B cell (primary cell): ENCODE measurements at regions not wholly inside any gene's neighbourhood (a gene's known extent, or its start where the extent isn't known, plus 50 kb on each side); places are given as distances from the start of the nearest gene placed in this dataset.

Source experiments
- ATAC-seq: fragments of 200-7000 bp; cut with Tn5 transposase; one replicate; pipeline ENCODE4 v1.10.0; 2021; ENCODE audit warnings: low read depth, mild to moderate bottlenecking, moderate number of reproducible peaks, moderate library complexity
- CTCF ChIA-PET: fragments of 350-600 bp; sonication (Branson Sonifier 250); formaldehyde crosslinking; loops from one replicate; lab custom pipeline; 2021; ENCODE audit warnings: antibody characterized with exemption, inconsistent platforms; lab: Charles Lee
- POLR2A ChIA-PET: fragments of 350-600 bp; sonication (Branson Sonifier 250); formaldehyde crosslinking; loops from one replicate; lab custom pipeline; 2021; ENCODE audit warnings: antibody characterized with exemption; lab: Charles Lee
- DNase-seq: peaks from one replicate; pipeline ENCODE4 v3.0.0; 2013
- H2AFZ ChIP-seq: 2 replicates; pipeline ENCODE4 v1.6.1; 2012; ENCODE audit warnings: mild to moderate bottlenecking, low read depth, low read length; ENCODE audit not compliant: insufficient read depth, poor library complexity, severe bottlenecking
- H3K27ac ChIP-seq, 2 donors: 1 replicate in 1 of 2; 2 replicates in 1 of 2; pipeline ENCODE4 v1.5.1; 2012 to 2013; ENCODE audit warnings: low read length in 2 of 2, mild to moderate bottlenecking in 2 of 2, moderate library complexity in 1 of 2
- H3K27me3 ChIP-seq, 4 experiments: fragments of 200-600 bp in 1 of 4; sonication (generic) in 1 of 4; replicated peaks in 1 of 4; 1 replicate in 2 of 4; 2 replicates in 2 of 4; pipeline versions ENCODE4 v1.6.1 to v1.7.0; 2013 to 2016; ENCODE audit warnings: low read length in 3 of 4, mild to moderate bottlenecking in 2 of 4, mixed read lengths in 1 of 4, moderate library complexity in 1 of 4; ENCODE audit not compliant: insufficient read depth in 4 of 4, control insufficient read depth in 3 of 4; ENCODE audit errors: control extremely low read depth in 1 of 4
- H3K36me3 ChIP-seq, 2 experiments: replicated peaks in 1 of 2; 1 replicate in 1 of 2; 2 replicates in 1 of 2; pipeline versions ENCODE4 v1.6.1 to v1.7.1; 2013; ENCODE audit warnings: low read length in 1 of 2; ENCODE audit not compliant: insufficient read depth in 2 of 2, control insufficient read depth in 1 of 2; ENCODE audit errors: control extremely low read depth in 1 of 2, extremely low read depth in 1 of 2
- H3K4me1 ChIP-seq, 2 donors: fragments of 200-600 bp in 1 of 2; sonication (generic) in 1 of 2; 1 replicate in 1 of 2; 2 replicates in 1 of 2; pipeline versions ENCODE4 v1.5.1 to v1.6.1; 2013 to 2017; ENCODE audit warnings: low read length in 2 of 2; ENCODE audit not compliant: control insufficient read depth in 2 of 2, insufficient read depth in 2 of 2
- H3K4me2 ChIP-seq: replicated peaks from 2 replicates; pipeline ENCODE3; 2012; ENCODE audit warnings: mild to moderate bottlenecking, low read depth, low read length; ENCODE audit not compliant: poor library complexity, severe bottlenecking
- H3K4me3 ChIP-seq, 5 experiments: fragments of 200-600 bp in 1 of 5; sonication (generic) in 1 of 5; 1 replicate in 3 of 5; 2 replicates in 2 of 5; pipeline versions ENCODE4 v1.5.1 to v1.7.0; 2011 to 2016; ENCODE audit warnings: low read length in 4 of 5, mild to moderate bottlenecking in 4 of 5, low read depth in 2 of 5, control low read depth in 1 of 5, moderate library complexity in 1 of 5; ENCODE audit not compliant: insufficient read depth in 1 of 5; ENCODE audit errors: control extremely low read depth in 1 of 5, extremely low read depth in 1 of 5
- H3K79me2 ChIP-seq: fragments of 200-600 bp; sonication (generic); one replicate; pipeline ENCODE4 v1.6.0; 2016; ENCODE audit warnings: low read length; ENCODE audit not compliant: control insufficient read depth, insufficient read depth
- H3K9ac ChIP-seq: fragments of 200-600 bp; sonication (generic); 2 replicates; pipeline ENCODE4 v1.6.1; 2017; ENCODE audit warnings: mild to moderate bottlenecking, low read length, moderate library complexity
- H3K9me3 ChIP-seq, 3 donors: one replicate each; pipeline versions ENCODE4 v1.6.1 to v1.7.1; 2013; ENCODE audit warnings: low read length in 2 of 3; ENCODE audit not compliant: control insufficient read depth in 2 of 3, insufficient read depth in 1 of 3; ENCODE audit errors: control extremely low read depth in 1 of 3
- H4K20me1 ChIP-seq: 2 replicates; pipeline ENCODE4 v1.6.0; 2012; ENCODE audit warnings: mild to moderate bottlenecking, low read length; ENCODE audit not compliant: insufficient read depth, control insufficient read depth, poor library complexity, severe bottlenecking
- H3K27ac Mint-ChIP-seq: one replicate; pipeline ENCODE4 v1.8.0; 2021; ENCODE audit warnings: mixed read lengths
- H3K27me3 Mint-ChIP-seq: one replicate; pipeline ENCODE4 v1.8.0; 2021; ENCODE audit warnings: mixed read lengths
- H3K4me1 Mint-ChIP-seq: one replicate; pipeline ENCODE4 v1.8.0; 2021; ENCODE audit warnings: mixed read lengths
- H3K4me3 Mint-ChIP-seq: one replicate; pipeline ENCODE4 v1.8.0; 2021; ENCODE audit warnings: mixed read lengths
- H3K9me3 Mint-ChIP-seq: one replicate; pipeline ENCODE4 v1.8.0; 2022; ENCODE audit warnings: mixed read lengths; ENCODE audit not compliant: insufficient read depth
- EZH2 ChIP-seq: IDR thresholded peaks from 2 replicates; pipeline ENCODE4 v1.6.1; 2012; ENCODE audit warnings: borderline replicate concordance, low read depth, mild to moderate bottlenecking, moderate library complexity, low read length; ENCODE audit not compliant: insufficient read depth, poor library complexity, severe bottlenecking
- WGBS: methylation state at CpG from one replicate; pipeline ENCODE4 v1.1.5; 2013; ENCODE audit warnings: missing lambda C conversion rate; ENCODE audit not compliant: insufficient coverage; 5-methylcytosine and 5-hydroxymethylcytosine counted together
- intact Hi-C: fragments of 100-400 bp; cut with micrococcal nuclease; formaldehyde crosslinking; loops from one replicate; pipeline ENCODE4 v1.10.0; 2022
- TF ChIP-seq, protein P1 (sequence below): fragments of 200-600 bp; IDR thresholded peaks from one replicate; pipeline ENCODE4 v1.8.0; 2022; ENCODE audit warnings: antibody characterized with exemption, mild to moderate bottlenecking

DNA sequence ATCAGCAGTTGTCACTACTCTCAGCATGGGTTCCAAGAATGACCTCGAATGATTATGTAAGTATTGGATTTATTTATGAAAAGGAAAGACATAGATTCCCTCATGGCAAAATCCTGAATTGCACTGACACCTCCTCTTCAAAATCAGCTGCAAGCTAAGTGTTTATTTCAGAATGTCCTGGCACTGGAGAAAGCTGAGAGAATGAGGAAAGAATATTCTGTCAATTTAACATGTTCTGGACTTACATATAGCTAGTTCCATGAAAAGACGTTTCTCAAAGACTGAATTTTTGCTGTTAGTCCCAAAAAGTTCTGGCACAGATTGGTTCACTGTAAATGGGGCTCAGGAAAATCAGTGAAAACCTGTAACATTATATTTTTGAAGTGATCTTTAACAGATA, 120.3 kb downstream of the NREP start:
- H3K27me3 Mint-ChIP-seq: no peaks in the 10 kb centered on the region
- CTCF ChIA-PET: no interaction called here

DNA sequence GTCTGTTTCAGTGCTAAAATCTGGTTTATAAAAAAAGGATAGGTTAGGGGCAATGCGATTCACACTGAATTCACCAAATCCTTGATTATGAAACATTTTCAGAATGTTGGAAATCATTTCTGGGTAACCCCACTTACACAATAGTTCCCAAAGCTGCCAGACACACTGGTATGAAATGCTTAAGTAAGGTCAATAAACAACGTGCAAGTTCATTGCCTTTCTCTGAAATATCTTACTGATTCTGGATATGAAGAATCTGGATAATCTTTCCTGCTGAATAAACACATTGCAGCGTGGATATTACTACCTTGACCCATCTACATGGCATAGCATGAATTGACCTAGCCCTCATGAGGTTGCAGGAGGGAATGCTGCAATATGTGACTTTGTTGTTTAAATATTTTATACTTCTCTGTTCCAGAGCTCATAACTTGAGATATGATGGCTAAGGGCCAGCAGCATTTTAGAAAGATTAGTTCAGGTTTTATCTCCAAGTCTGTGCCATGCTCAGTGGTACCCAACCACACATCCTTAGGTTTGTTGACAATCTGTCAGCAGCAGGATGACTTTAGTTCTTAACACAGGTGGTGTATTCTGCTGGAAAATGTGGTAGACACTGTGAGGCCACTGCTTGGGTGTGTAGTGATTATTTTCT, 121.0 kb downstream of the NREP start:
- ATAC-seq (no peak), DNase-seq (no peak)
- H3K9ac ChIP-seq: no peak overlapping the region
- no CpG with 5 or more reads among the region's 3 CpGs for WGBS
- intact Hi-C loops: no loop called here
- ChIA-PET CTCF (no interaction called here), POLR2A (no interaction called here)
- Mint-ChIP-seq H3K27me3 (no peaks in the 10 kb centered on the region), H3K4me1 (no peaks in the 10 kb centered on the region), H3K9me3 (peaks cover 10% of the 10 kb centered on the region), H3K27ac (no peak overlapping the region), H3K4me3 (no peak overlapping the region)
- no peaks in the 10 kb centered on the region for H3K36me3 ChIP-seq
- H3K9me3 ChIP-seq: peaks cover 0 to 22% (median 8%) of the 10 kb centered on the region in 3 donors
- H3K4me1 ChIP-seq: no peaks in the 10 kb centered on the region
- peaks cover 0 to 1% (median 0%) of the 10 kb centered on the region in 4 experiments for H3K27me3 ChIP-seq
- no peak overlapping the region for H2AFZ ChIP-seq
- H3K4me3 ChIP-seq: no peak overlapping the region
- TF ChIP-seq, protein P1, sequence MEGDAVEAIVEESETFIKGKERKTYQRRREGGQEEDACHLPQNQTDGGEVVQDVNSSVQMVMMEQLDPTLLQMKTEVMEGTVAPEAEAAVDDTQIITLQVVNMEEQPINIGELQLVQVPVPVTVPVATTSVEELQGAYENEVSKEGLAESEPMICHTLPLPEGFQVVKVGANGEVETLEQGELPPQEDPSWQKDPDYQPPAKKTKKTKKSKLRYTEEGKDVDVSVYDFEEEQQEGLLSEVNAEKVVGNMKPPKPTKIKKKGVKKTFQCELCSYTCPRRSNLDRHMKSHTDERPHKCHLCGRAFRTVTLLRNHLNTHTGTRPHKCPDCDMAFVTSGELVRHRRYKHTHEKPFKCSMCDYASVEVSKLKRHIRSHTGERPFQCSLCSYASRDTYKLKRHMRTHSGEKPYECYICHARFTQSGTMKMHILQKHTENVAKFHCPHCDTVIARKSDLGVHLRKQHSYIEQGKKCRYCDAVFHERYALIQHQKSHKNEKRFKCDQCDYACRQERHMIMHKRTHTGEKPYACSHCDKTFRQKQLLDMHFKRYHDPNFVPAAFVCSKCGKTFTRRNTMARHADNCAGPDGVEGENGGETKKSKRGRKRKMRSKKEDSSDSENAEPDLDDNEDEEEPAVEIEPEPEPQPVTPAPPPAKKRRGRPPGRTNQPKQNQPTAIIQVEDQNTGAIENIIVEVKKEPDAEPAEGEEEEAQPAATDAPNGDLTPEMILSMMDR: no peak
- no peak for TF ChIP-seq EZH2
- H3K27ac ChIP-seq: no peak overlapping the region
- no peaks in the 10 kb centered on the region for H3K79me2 ChIP-seq
- no peak overlapping the region for H3K4me2 ChIP-seq
- H4K20me1 ChIP-seq: no peaks in the 10 kb centered on the region

More for the DNA sequence above, 120.3 kb downstream of the NREP start:
- Histone ChIP-seq H2AFZ (no peak overlapping the region), H3K79me2 (no peaks in the 10 kb centered on the region), H3K4me2 (no peak overlapping the region), H3K9me3 (peaks cover 0 to 22% (median 11%) of the 10 kb centered on the region in 3 donors), H3K27me3 (peaks cover 0 to 3% (median 0%) of the 10 kb centered on the region in 4 experiments), H3K9ac (no peak overlapping the region), H4K20me1 (no peaks in the 10 kb centered on the region), H3K4me1 (no peaks in the 10 kb centered on the region), H3K36me3 (no peaks in the 10 kb centered on the region), H3K27ac (no peak overlapping the region), H3K4me3 (no peak overlapping the region)
- POLR2A ChIA-PET: no interaction called here
- TF ChIP-seq, protein P1: no peak
- no peak for TF ChIP-seq EZH2
- no peak for ATAC-seq
- intact Hi-C loops: no loop called here
- peaks cover 10% of the 10 kb centered on the region for H3K9me3 Mint-ChIP-seq
- no peak overlapping the region for H3K27ac Mint-ChIP-seq
- DNase-seq: no peak
- no CpG with 5 or more reads among the region's 2 CpGs for WGBS
- H3K4me1 Mint-ChIP-seq: no peaks in the 10 kb centered on the region
- H3K4me3 Mint-ChIP-seq: no peak overlapping the region
